ENCODE measurements at regions not wholly inside any gene's neighbourhood (a gene's known extent, or its start where the extent isn't known, plus 50 kb on each side); places are given as distances from the start of the nearest gene placed in this dataset.

GRCh38 chr2:23200068-23200786, 184.8 kb upstream of the KLHL29 start:
- Histone ChIP-seq H3K79me2 (ENCODE audit: control insufficient read depth, low read length) (no peaks in the 10 kb centered on the region), H3K27ac (ENCODE audit: low read depth, low read length) (no peak overlapping the region), H4K20me1 (ENCODE audit: control insufficient read depth, insufficient read depth, low read depth, low read length) (no peaks in the 10 kb centered on the region), H3K4me2 (ENCODE audit: low read length) (no peak overlapping the region), H3F3A (ENCODE audit: control insufficient read depth, insufficient read depth) (no peaks in the 10 kb centered on the region), H3K4me1 (ENCODE audit: control insufficient read depth, low read length) (no peaks in the 10 kb centered on the region), H3K9me3 (ENCODE audit: control insufficient read depth, insufficient read depth, low read length) (no peaks in the 10 kb centered on the region), H3K36me3 (ENCODE audit: control insufficient read depth, low read length) (no peaks in the 10 kb centered on the region), H3K9me2 (replicated peaks; ENCODE audit: control insufficient read depth, low read length) (no peaks in the 10 kb centered on the region), H3K4me3 (ENCODE audit: low read length) (no peak overlapping the region), H3K27me3 (ENCODE audit: control insufficient read depth, low read length) (no peaks in the 10 kb centered on the region)
- TF ChIP-seq CTCF (IDR thresholded peaks at IDR 0.05; ENCODE audit: low read depth, low read length, poor library complexity, severe bottlenecking): no peak
- no peak for TF ChIP-seq EZH2phosphoT487 (IDR thresholded peaks at IDR 0.05; ENCODE audit: borderline replicate concordance, low read length)

GRCh38 chr2:23200787-23201114, 184.2 kb upstream of the KLHL29 start:
- H4K20me1 ChIP-seq (ENCODE audit: control insufficient read depth, insufficient read depth, low read depth, low read length): no peaks in the 10 kb centered on the region
- no peaks in the 10 kb centered on the region for H3K9me2 ChIP-seq (replicated peaks; ENCODE audit: control insufficient read depth, low read length)
- H3K27me3 ChIP-seq (ENCODE audit: control insufficient read depth, low read length): no peaks in the 10 kb centered on the region
- H3K9me3 ChIP-seq (ENCODE audit: control insufficient read depth, insufficient read depth, low read length): no peaks in the 10 kb centered on the region
- H3K36me3 ChIP-seq (ENCODE audit: control insufficient read depth, low read length): no peaks in the 10 kb centered on the region
- no peak overlapping the region for H3K4me2 ChIP-seq (ENCODE audit: low read length)
- no peaks in the 10 kb centered on the region for H3K4me1 ChIP-seq (ENCODE audit: control insufficient read depth, low read length)
- no peaks in the 10 kb centered on the region for H3F3A ChIP-seq (ENCODE audit: control insufficient read depth, insufficient read depth)
- no peak overlapping the region for H3K4me3 ChIP-seq (ENCODE audit: low read length)
- no peak overlapping the region for H3K27ac ChIP-seq (ENCODE audit: low read depth, low read length)
- TF ChIP-seq EZH2phosphoT487 (IDR thresholded peaks at IDR 0.05; ENCODE audit: borderline replicate concordance, low read length): no peak
- no peak for TF ChIP-seq CTCF (IDR thresholded peaks at IDR 0.05; ENCODE audit: low read depth, low read length, poor library complexity, severe bottlenecking)
- no peaks in the 10 kb centered on the region for H3K79me2 ChIP-seq (ENCODE audit: control insufficient read depth, low read length)

DNA sequence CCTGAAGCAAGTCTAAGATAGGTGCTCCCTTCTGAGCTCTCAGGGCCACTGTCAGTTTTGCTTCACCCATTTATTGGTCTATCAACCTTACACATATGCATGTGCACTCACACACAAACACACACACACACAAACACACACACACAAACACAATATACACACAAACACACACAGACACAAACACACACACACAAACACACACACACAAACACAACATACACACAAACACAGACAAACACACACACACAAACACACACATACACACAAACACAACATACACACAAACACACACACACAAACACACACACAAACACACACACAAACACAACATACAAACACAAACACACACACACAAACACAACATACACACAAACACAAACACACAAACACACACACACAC, 181.6 kb upstream of the KLHL29 start:
- Histone ChIP-seq H3F3A (ENCODE audit: control insufficient read depth, insufficient read depth) (no peaks in the 10 kb centered on the region), H3K4me2 (ENCODE audit: low read length) (no peak overlapping the region), H3K9me2 (replicated peaks; ENCODE audit: control insufficient read depth, low read length) (no peaks in the 10 kb centered on the region), H4K20me1 (ENCODE audit: control insufficient read depth, insufficient read depth, low read depth, low read length) (no peaks in the 10 kb centered on the region), H3K27ac (ENCODE audit: low read depth, low read length) (no peak overlapping the region), H3K9me3 (ENCODE audit: control insufficient read depth, insufficient read depth, low read length) (no peaks in the 10 kb centered on the region), H3K79me2 (ENCODE audit: control insufficient read depth, low read length) (no peaks in the 10 kb centered on the region), H3K27me3 (ENCODE audit: control insufficient read depth, low read length) (no peaks in the 10 kb centered on the region), H3K4me3 (ENCODE audit: low read length) (no peak overlapping the region), H3K36me3 (ENCODE audit: control insufficient read depth, low read length) (no peaks in the 10 kb centered on the region), H3K4me1 (ENCODE audit: control insufficient read depth, low read length) (no peaks in the 10 kb centered on the region)
- TF ChIP-seq CTCF (IDR thresholded peaks at IDR 0.05; ENCODE audit: low read depth, low read length, poor library complexity, severe bottlenecking): no peak
- TF ChIP-seq EZH2phosphoT487 (IDR thresholded peaks at IDR 0.05; ENCODE audit: borderline replicate concordance, low read length): no peak
